Endothelial cell (in vitro differentiated cells): ENCODE measurements at regions not wholly inside any gene's neighbourhood (a gene's known extent, or its start where the extent isn't known, plus 50 kb on each side); places are given as distances from the start of the nearest gene placed in this dataset.
A peak's percentile ranks its signal among the peaks of the same experiment; 100 is the strongest.
"Not testable (repeated sequence)": the region's sequence is repeated elsewhere in the genome, so short reads cannot be mapped to it uniquely, and the experiment has no call there.

Source experiments
- DNase-seq: peaks from one replicate; pipeline ENCODE4 v3.0.0; 2021; ENCODE audit warnings: low spot score
- H3K27ac Mint-ChIP-seq: one replicate; pipeline ENCODE4 v1.8.0; 2021; ENCODE audit warnings: mixed read lengths, inconsistent platforms; ENCODE audit not compliant: unreplicated experiment
- H3K27me3 Mint-ChIP-seq: one replicate; pipeline ENCODE4 v1.8.0; 2021; ENCODE audit warnings: mild to moderate bottlenecking, moderate library complexity, mixed read lengths, inconsistent platforms; ENCODE audit not compliant: unreplicated experiment
- H3K36me3 Mint-ChIP-seq: one replicate; pipeline ENCODE4 v1.8.0; 2021; ENCODE audit warnings: mild to moderate bottlenecking, low read depth, mixed read lengths, inconsistent platforms; ENCODE audit not compliant: unreplicated experiment
- H3K4me1 Mint-ChIP-seq: one replicate; pipeline ENCODE4 v1.8.0; 2021; ENCODE audit warnings: mild to moderate bottlenecking, mixed read lengths, inconsistent platforms; ENCODE audit not compliant: unreplicated experiment
- H3K4me3 Mint-ChIP-seq: one replicate; pipeline ENCODE4 v1.8.0; 2021; ENCODE audit warnings: mild to moderate bottlenecking, mixed read lengths, inconsistent platforms; ENCODE audit not compliant: unreplicated experiment
- H3K9me3 Mint-ChIP-seq: one replicate; pipeline ENCODE4 v1.8.0; 2021; ENCODE audit warnings: mixed read lengths, inconsistent platforms; ENCODE audit not compliant: unreplicated experiment

DNA sequence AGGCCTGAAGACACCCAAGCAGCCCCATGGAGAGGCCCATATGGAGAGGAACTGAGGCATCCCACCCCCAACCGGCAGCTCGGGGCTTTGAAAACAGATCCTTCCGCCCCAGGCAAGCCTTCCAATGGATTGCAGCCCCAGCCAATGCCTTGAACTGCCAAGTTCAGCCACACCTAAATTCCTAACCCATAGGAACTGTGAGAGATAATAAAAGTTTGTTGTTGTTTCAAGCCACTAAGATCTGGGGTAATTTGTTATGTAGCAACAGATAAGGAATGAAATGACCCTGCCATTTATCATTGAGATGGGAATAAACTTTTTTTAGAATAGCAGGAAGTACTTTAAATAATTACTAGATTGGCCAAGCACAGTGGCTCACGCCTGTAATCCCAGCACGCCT is 80.3 kb upstream of the SPDYE9 start:
- H3K9me3 Mint-ChIP-seq, H3K4me1 Mint-ChIP-seq, H3K4me3 Mint-ChIP-seq, H3K27me3 Mint-ChIP-seq, DNase-seq, H3K36me3 Mint-ChIP-seq, H3K27ac Mint-ChIP-seq: not testable (repeated sequence)

DNA sequence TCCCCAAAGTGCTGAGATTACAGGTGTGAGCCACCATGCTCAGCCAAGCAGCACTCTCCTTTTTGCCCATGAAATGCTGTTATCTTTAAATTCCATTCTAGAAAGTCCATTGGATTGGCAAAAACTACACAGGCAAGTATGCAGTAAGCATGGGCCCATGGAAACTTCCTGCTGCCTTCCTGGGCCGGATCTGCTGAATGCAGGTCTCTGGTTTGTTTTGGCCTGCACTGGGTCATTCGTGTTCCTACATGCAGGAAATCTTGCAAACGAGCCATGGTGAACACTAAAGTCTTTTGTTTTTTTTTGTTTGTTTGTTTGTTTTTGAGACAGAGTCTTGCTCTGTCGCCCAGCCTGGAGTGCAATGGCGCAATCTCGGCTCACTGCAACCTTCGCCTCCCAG is 76.8 kb upstream of the SPDYE9 start:
- H3K27ac Mint-ChIP-seq, DNase-seq, H3K4me1 Mint-ChIP-seq, H3K9me3 Mint-ChIP-seq, H3K36me3 Mint-ChIP-seq, H3K27me3 Mint-ChIP-seq, H3K4me3 Mint-ChIP-seq: not testable (repeated sequence)

DNA sequence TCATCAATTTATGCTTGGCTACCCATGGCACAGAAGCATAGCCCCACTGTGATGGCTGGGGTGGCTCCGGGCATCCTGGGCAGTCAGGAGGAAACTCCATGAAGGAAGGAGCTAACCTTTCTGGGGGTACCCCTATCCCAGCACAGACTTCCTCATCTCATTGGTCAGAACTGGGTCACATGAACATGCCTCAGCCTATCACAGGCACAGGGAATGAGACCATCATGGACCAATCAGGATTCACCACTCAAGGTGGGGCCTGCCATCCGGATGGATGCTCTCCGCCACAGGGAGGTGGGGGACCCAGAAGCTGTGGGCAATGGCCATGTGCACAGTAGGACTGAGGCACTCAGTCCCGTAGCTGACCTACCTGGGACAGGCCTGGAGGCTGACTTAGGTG is 75.9 kb upstream of the SPDYE9 start:
- not testable (repeated sequence) for H3K9me3 Mint-ChIP-seq, H3K27ac Mint-ChIP-seq, H3K4me3 Mint-ChIP-seq, H3K4me1 Mint-ChIP-seq, DNase-seq, H3K36me3 Mint-ChIP-seq, H3K27me3 Mint-ChIP-seq

DNA sequence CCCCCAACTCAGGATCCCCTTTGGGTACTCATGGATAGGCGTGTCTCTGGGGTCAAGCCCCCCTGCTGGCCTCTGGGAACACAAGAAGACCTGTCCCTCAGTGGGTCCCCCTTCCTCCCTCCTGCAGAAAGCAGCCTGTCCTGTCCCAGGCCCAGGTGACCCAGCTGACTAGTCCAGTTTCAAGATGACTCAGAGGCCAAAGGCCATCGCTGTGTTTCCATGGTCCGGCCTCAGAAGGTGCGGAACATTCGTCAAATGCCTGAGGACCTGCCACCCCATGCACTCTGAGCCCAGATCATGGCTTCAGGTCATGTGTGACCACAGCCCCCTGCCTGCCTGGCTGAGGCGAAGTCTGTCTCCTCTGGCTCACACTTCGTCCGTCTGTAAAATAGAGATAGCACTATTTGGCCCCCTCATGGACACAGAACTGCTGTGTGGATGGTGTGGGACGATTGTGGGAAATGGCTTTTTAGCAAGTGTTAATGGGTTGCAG is 71.4 kb upstream of the SPDYE9 start:
- not testable (repeated sequence) for H3K9me3 Mint-ChIP-seq, H3K4me3 Mint-ChIP-seq, DNase-seq, H3K36me3 Mint-ChIP-seq, H3K27me3 Mint-ChIP-seq, H3K4me1 Mint-ChIP-seq, H3K27ac Mint-ChIP-seq

DNA sequence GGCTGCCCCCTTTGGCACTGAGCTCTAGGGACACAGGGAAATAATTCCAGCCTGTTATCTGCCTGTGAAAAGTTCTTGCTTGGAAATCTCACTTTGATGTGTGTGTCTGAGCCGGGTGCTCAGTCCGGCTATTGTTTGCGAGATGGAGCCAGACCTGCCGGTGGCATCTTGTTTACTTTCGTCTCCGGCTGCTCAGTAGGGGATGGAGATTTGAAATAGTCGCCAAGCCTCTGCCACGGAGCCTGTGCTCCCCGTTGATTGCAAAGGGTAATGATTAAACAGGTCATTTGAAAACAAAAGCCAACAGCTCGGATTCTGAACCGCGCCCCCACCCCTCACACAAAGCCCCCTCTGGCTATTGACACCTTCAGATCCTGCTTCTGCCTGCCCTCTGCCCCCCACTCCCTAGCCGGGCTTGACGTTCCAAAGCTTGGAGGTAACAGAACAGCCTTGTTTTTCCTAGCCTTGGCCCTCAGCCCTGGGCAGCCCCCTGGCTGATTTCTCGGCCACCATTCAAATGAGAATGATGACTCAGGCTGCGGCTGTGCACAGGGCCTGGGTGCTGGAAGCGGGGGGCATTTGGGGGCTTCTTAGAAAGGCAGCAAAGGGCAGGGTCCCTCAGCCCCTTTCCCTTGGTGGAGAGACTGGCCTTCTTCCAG is 70.8 kb upstream of the SPDYE9 start:
- not testable (repeated sequence) for H3K27me3 Mint-ChIP-seq, H3K36me3 Mint-ChIP-seq, H3K27ac Mint-ChIP-seq, H3K4me1 Mint-ChIP-seq, H3K9me3 Mint-ChIP-seq, DNase-seq, H3K4me3 Mint-ChIP-seq

DNA sequence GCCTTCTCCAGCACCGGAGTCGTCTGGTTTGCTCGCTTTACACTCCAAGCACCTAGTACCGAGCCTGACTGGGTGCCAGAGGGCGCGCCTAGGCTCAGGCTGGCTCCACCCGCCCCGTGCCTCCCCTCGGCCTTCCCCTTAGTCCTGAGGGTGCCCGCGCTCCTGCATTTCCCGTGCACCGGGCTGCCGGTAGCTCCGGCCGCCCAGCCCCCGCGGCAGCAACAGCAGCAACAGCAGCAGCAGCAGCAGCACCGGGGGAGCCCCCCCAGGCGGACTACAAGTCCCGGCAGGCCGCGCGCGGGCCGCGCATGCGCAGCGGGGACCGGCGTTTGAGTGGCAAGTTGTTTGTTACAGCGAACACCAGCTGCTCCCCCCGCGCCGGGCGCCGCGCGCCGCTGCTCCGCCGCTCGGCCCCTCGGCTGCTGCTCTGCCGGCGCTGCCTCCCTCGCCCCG is 68.8 kb upstream of the SPDYE9 start:
- not testable (repeated sequence) for H3K27ac Mint-ChIP-seq, H3K27me3 Mint-ChIP-seq, H3K9me3 Mint-ChIP-seq, H3K36me3 Mint-ChIP-seq, H3K4me1 Mint-ChIP-seq, H3K4me3 Mint-ChIP-seq
- DNase-seq: peak; percentile 64

DNA sequence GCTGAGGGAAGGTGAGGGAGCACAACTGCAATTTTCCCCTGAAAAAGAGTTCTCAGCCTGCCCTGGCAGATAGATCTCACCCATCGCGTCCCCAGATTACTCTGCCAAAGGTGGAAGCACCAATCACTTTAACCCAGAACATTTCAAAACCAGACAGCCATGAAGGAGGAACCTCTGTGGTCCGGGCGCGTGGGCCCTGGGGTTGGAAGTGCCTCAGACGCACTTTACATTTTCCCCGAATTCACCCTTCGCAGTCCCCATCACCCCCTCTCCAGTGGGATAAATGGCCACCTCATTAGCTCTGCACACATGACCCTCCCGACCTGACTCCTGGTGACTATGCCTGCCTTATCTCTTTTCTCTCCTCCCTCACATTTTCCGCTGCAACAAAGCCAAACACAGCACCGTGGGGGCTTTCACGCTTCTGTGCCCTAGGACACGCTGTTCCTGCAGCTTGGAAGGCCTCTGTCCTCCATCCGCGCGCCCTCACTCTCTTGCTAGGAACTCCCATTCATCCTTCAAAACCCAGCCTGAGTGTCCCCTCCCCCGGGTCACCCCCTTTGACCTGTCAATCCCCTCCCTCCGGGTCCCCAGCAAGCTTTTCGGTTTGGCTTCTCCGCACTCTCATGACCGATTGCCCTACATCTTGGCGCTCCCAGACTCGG is 68.2 kb upstream of the SPDYE9 start:
- not testable (repeated sequence) for H3K27me3 Mint-ChIP-seq, H3K36me3 Mint-ChIP-seq, H3K4me3 Mint-ChIP-seq, DNase-seq, H3K27ac Mint-ChIP-seq, H3K9me3 Mint-ChIP-seq, H3K4me1 Mint-ChIP-seq

DNA sequence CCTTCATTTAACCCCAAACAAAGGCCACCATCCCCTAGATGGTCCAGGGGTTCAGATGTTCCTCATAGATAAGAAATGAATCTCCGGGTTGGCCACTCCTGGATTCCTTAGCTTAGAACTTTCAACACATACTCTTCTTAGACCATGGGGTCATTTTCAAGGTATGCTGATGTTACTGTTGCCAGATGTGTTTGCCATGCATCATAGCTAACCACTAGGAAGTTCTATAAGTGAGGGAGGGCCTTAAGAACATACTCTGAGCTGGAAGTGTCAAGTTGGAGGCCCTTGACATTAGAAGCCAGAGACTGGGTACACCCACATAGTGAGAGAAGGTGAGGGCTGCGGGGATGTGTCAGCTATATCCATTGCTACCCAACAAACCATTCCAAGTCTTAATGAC is 62.7 kb upstream of the SPDYE9 start:
- DNase-seq: not testable (repeated sequence)

DNA sequence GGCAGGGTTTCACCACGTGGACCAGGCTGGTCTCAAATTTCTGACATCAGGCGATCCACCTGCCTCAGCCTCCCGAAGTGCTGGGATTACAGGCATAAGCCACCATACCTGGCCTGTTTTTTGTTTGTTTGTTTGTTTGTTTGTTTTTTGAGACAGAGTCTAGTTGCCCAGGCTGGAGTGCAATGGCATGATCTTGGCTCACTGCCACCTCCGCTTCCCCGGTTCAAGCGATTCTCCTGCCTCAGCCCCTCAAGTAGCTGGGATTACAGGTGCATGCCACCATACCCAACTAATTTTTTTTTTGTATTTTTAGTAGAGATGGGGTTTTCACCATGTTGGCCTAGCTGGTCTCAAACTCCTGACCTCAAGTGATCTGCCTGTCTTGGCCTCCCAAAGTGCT is 61.8 kb upstream of the SPDYE9 start:
- H3K36me3 Mint-ChIP-seq, H3K27me3 Mint-ChIP-seq, H3K4me1 Mint-ChIP-seq, H3K4me3 Mint-ChIP-seq, H3K9me3 Mint-ChIP-seq, H3K27ac Mint-ChIP-seq, DNase-seq: not testable (repeated sequence)

More for the DNA sequence above, 62.7 kb upstream of the SPDYE9 start:
- not testable (repeated sequence) for H3K4me1 Mint-ChIP-seq, H3K36me3 Mint-ChIP-seq, H3K9me3 Mint-ChIP-seq, H3K4me3 Mint-ChIP-seq, H3K27me3 Mint-ChIP-seq, H3K27ac Mint-ChIP-seq

DNA sequence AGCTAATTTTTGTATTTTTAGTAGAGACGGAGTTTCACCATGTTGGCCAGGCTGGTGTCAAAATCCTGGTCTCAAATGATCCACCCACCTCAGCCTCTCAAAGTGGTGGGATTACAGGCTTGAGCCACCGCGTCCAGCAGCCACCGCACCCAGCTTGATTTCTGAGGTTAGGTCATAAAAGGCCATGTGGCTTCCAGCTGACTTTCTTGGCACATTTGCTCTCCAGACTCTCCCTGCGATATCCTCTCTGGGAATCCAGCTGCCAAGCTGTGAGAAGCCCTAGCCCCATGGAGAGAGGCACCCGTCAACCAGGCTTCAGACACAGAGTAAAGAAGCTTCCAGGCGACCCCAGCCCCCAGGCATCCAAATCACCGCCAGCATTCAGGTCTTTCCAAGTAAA is 58.2 kb upstream of the SPDYE9 start:
- not testable (repeated sequence) for H3K4me3 Mint-ChIP-seq, H3K4me1 Mint-ChIP-seq, DNase-seq, H3K27me3 Mint-ChIP-seq, H3K9me3 Mint-ChIP-seq, H3K36me3 Mint-ChIP-seq, H3K27ac Mint-ChIP-seq

DNA sequence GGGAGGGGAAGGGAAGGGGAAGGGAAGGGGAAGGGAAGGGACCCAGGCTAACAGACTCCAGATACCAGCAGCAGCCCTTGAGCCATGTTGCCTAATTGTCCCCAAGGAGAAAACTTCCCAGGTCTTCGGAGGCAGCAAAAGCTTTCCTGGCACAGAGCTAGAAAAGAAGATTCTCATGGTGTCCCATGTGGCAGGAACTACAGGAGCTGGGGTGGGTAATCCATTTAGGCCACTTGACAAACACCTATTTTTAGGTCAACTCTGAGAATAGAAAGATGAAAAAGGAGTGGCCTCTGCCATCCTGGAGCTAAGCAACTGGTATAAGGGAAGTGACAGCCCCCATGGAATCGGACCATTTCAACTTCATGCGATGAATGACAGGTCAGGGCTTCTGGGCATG is 52.1 kb upstream of the SPDYE9 start:
- H3K27ac Mint-ChIP-seq, H3K9me3 Mint-ChIP-seq, DNase-seq, H3K27me3 Mint-ChIP-seq, H3K4me1 Mint-ChIP-seq, H3K4me3 Mint-ChIP-seq, H3K36me3 Mint-ChIP-seq: not testable (repeated sequence)
